Right lobe of liver (tissue), 6 donors: ENCODE measurements at regions not wholly inside any gene's neighbourhood (a gene's known extent, or its start where the extent isn't known, plus 50 kb on each side); places are given as distances from the start of the nearest gene placed in this dataset.

Experiments
- ATAC-seq, 4 donors: fragments of 200-7000 bp; cut with Tn5 transposase; one replicate each; pipeline ENCODE4 v1.9.1; 2020; ENCODE audit warnings: mild to moderate bottlenecking in 4 of 4, moderate library complexity in 4 of 4
- DNase-seq, 3 donors: peaks; one replicate each; pipeline ENCODE4 v3.0.0-alpha.2; 2020
- H3K27ac ChIP-seq, 3 donors: fragments of 200-600 bp; one replicate each; pipeline ENCODE4 v1.8.0; 2022
- H3K27me3 ChIP-seq, 2 donors: fragments of 200-600 bp; one replicate each; pipeline ENCODE4 v1.8.0; 2022
- H3K36me3 ChIP-seq, 4 donors: fragments of 200-600 bp; sonication (generic) in 1 of 4; one replicate each; pipeline versions ENCODE4 v1.5.1 to v1.8.0; 2017 to 2022; ENCODE audit warnings: control low read depth in 1 of 4
- H3K4me1 ChIP-seq, 4 donors: fragments of 200-600 bp; sonication (generic) in 1 of 4; one replicate each; pipeline versions ENCODE4 v1.5.1 to v1.8.0; 2017 to 2022; ENCODE audit warnings: control low read depth in 1 of 4
- H3K4me3 ChIP-seq, 3 donors: fragments of 200-600 bp; one replicate each; pipeline ENCODE4 v1.8.0; 2022
- H3K9me3 ChIP-seq, 4 donors: fragments of 200-600 bp; sonication (generic) in 1 of 4; one replicate each; pipeline versions ENCODE4 v1.5.1 to v1.8.0; 2017 to 2022; ENCODE audit warnings: control low read depth in 1 of 4
- CTCF ChIP-seq, 4 donors: fragments of 200-600 bp in 3 of 4; fragments of 450-650 bp in 1 of 4; IDR thresholded peaks; one replicate each; pipeline versions ENCODE4 v1.5.1 to v1.8.0; 2016 to 2022; ENCODE audit warnings: antibody characterized with exemption in 4 of 4, mild to moderate bottlenecking in 2 of 4
- POLR2A ChIP-seq: fragments of 450-650 bp; IDR thresholded peaks from one replicate; pipeline ENCODE4 v1.6.1; 2017; ENCODE audit warnings: antibody characterized with exemption, mild to moderate bottlenecking
- WGBS: methylation state at CpG from one replicate; pipeline ENCODE4 v1.1.6; 2018; ENCODE audit warnings: low coverage, low lambda C conversion rate; ENCODE audit not compliant: insufficient coverage; ENCODE audit errors: missing lambda C conversion rate; 5-methylcytosine and 5-hydroxymethylcytosine counted together
- intact Hi-C, 2 donors: fragments of 100-400 bp; cut with DNase I; formaldehyde crosslinking; loops; one replicate each; pipeline versions ENCODE4 v1.11.2 to v1.14.1; 2022
- donor health status: DM: no; HTN: yes; CAD: no.
- donor health status: DM: no; HTN: no; CAD: no.
- donor health status: DM: no; HTN: no; CAD: no.
- donor health status: DM: no; HTN: yes; CAD: no.
- donor health status: DM: no; HTN: yes; CAD: no.

- DNase-seq = no peak
- WGBS = 23% methylated on average over 2 of the region's 2 CpGs
- ATAC-seq = peak in 1 of 4 donors; percentile 39
These were observed 286.8 kb downstream of the BLID start for GRCh38 chr11:121829159-121829643.

GRCh38 chr11:121814962-121815361 is 301.1 kb downstream of the BLID start:
- intact Hi-C loops = no loop called here
- H3K36me3 ChIP-seq = no peaks in the 10 kb centered on the region
- no peak overlapping the region for H3K4me3 ChIP-seq
- WGBS = 40% methylated on average over 1 of the region's 1 CpG
- H3K27ac ChIP-seq = no peak overlapping the region
- H3K4me1 ChIP-seq = no peaks in the 10 kb centered on the region
- no peak for ATAC-seq
- H3K27me3 ChIP-seq = no peaks in the 10 kb centered on the region
- H3K9me3 ChIP-seq = peaks cover 0 to 24% (median 0%) of the 10 kb centered on the region in 4 donors
- DNase-seq = no peak
- TF ChIP-seq POLR2A (no peak), CTCF (IDR thresholded peaks at IDR 0.05) (no peak)

More at GRCh38 chr11:121829159-121829643, 286.8 kb downstream of the BLID start:
- no peaks in the 10 kb centered on the region for H3K36me3 ChIP-seq
- no peak overlapping the region for H3K4me3 ChIP-seq
- peaks cover 0 to 4% (median 0%) of the 10 kb centered on the region in 4 donors for H3K9me3 ChIP-seq
- no peak overlapping the region for H3K27ac ChIP-seq
- no peaks in the 10 kb centered on the region for H3K27me3 ChIP-seq
- intact Hi-C loops = no loop called here
- no peaks in the 10 kb centered on the region for H3K4me1 ChIP-seq
- no peak for TF ChIP-seq POLR2A
- no peak for TF ChIP-seq CTCF (IDR thresholded peaks at IDR 0.05)

GRCh38 chr11:121814296-121814695 is 301.7 kb downstream of the BLID start:
- H3K27me3 ChIP-seq = no peaks in the 10 kb centered on the region
- H3K27ac ChIP-seq = no peak overlapping the region
- DNase-seq = no peak
- no peak overlapping the region for H3K4me3 ChIP-seq
- ATAC-seq = no peak
- intact Hi-C loops = no loop called here
- H3K9me3 ChIP-seq = peaks cover 0 to 24% (median 0%) of the 10 kb centered on the region in 4 donors
- TF ChIP-seq POLR2A = no peak
- TF ChIP-seq CTCF (IDR thresholded peaks at IDR 0.05) = no peak
- H3K4me1 ChIP-seq = no peaks in the 10 kb centered on the region
- H3K36me3 ChIP-seq = no peaks in the 10 kb centered on the region

GRCh38 chr11:121810291-121810690 is 305.7 kb downstream of the BLID start:
- no peak for DNase-seq
- no peaks in the 10 kb centered on the region for H3K36me3 ChIP-seq
- H3K27ac ChIP-seq = no peak overlapping the region
- no peak for TF ChIP-seq CTCF (IDR thresholded peaks at IDR 0.05)
- no peak for TF ChIP-seq POLR2A
- intact Hi-C loops = no loop called here
- 52% methylated on average over 4 of the region's 4 CpGs for WGBS
- H3K27me3 ChIP-seq = no peaks in the 10 kb centered on the region
- no peak overlapping the region for H3K4me3 ChIP-seq
- ATAC-seq = no peak
- no peaks in the 10 kb centered on the region for H3K4me1 ChIP-seq
- peaks cover 0 to 7% (median 0%) of the 10 kb centered on the region in 4 donors for H3K9me3 ChIP-seq

GRCh38 chr11:121808096-121808495 is 307.9 kb downstream of the BLID start:
- Histone ChIP-seq H3K4me1 (no peaks in the 10 kb centered on the region), H3K27ac (no peak overlapping the region), H3K27me3 (no peaks in the 10 kb centered on the region), H3K36me3 (no peaks in the 10 kb centered on the region), H3K9me3 (peaks cover 0 to 7% (median 0%) of the 10 kb centered on the region in 4 donors), H3K4me3 (no peak overlapping the region)
- intact Hi-C loops = no loop called here
- no peak for TF ChIP-seq CTCF (IDR thresholded peaks at IDR 0.05)
- TF ChIP-seq POLR2A = no peak
- no peak for DNase-seq
- no peak for ATAC-seq
- 38% methylated on average over 2 of the region's 2 CpGs for WGBS
